IPS-NIHi11 (cell line): ENCODE measurements at regions not wholly inside any gene's neighbourhood (a gene's known extent, or its start where the extent isn't known, plus 50 kb on each side); places are given as distances from the start of the nearest gene placed in this dataset.

ENCODE experiments used
- DNase-seq: peaks from one replicate; pipeline ENCODE4 v3.0.0; 2012; ENCODE audit warnings: mixed read lengths, low spot score

GRCh38 chrX:9087271-9088040, 53.5 kb upstream of the FAM9B start:
- no peak for DNase-seq

- DNase-seq: no peak
These were observed 55.0 kb upstream of the FAM9B start for GRCh38 chrX:9088896-9089295.

GRCh38 chrX:9090766-9091165, 56.8 kb upstream of the FAM9B start:
- no peak for DNase-seq

- no peak for DNase-seq
These were observed 57.3 kb upstream of the FAM9B start for GRCh38 chrX:9091258-9091657.

- DNase-seq: no peak
These were observed 69.0 kb upstream of the FAM9B start for GRCh38 chrX:9102956-9103355.

GRCh38 chrX:9108054-9108453, 74.1 kb upstream of the FAM9B start:
- no peak for DNase-seq

- DNase-seq: no peak
These were observed 76.9 kb upstream of the FAM9B start for GRCh38 chrX:9110808-9111207.

- no peak for DNase-seq
These were observed 80.3 kb upstream of the FAM9B start for GRCh38 chrX:9114245-9114644.

GRCh38 chrX:9117851-9118250, 83.9 kb upstream of the FAM9B start:
- DNase-seq: no peak

GRCh38 chrX:9122519-9123245, 88.8 kb upstream of the FAM9B start:
- DNase-seq: no peak

- DNase-seq: no peak
These were observed 94.1 kb upstream of the FAM9B start for GRCh38 chrX:9127986-9128385.

- no peak for DNase-seq
These were observed 96.1 kb upstream of the FAM9B start for GRCh38 chrX:9130031-9130430.

- no peak for DNase-seq
These were observed 97.1 kb upstream of the FAM9B start for GRCh38 chrX:9131066-9131465.

- DNase-seq: no peak
These were observed 98.2 kb upstream of the FAM9B start for GRCh38 chrX:9132036-9132638.

GRCh38 chrX:9133426-9133825, 99.5 kb upstream of the FAM9B start:
- no peak for DNase-seq

GRCh38 chrX:9134366-9134765, 100.4 kb upstream of the FAM9B start:
- no peak for DNase-seq

- DNase-seq: no peak
These were observed 102.1 kb upstream of the FAM9B start for GRCh38 chrX:9135901-9136510.

GRCh38 chrX:9137152-9137551, 103.2 kb upstream of the FAM9B start:
- no peak for DNase-seq

GRCh38 chrX:9141496-9141895, 107.6 kb upstream of the FAM9B start:
- DNase-seq: no peak

- no peak for DNase-seq
These were observed 110.8 kb upstream of the FAM9B start for GRCh38 chrX:9144701-9145241.

- DNase-seq: no peak
These were observed 112.7 kb upstream of the FAM9B start for GRCh38 chrX:9146657-9147056.

- DNase-seq: no peak
These were observed 113.2 kb upstream of the FAM9B start for GRCh38 chrX:9147086-9147485.

GRCh38 chrX:9147726-9148125, 113.8 kb upstream of the FAM9B start:
- peak; percentile 12 for DNase-seq
